IMR-90 (cell line): ENCODE measurements at regions not wholly inside any gene's neighbourhood (a gene's known extent, or its start where the extent isn't known, plus 50 kb on each side); places are given as distances from the start of the nearest gene placed in this dataset.

Source experiments
- ATAC-seq: fragments of 200-7000 bp; cut with Tn5 transposase; 2 replicates; pipeline ENCODE4 v1.9.1; 2020; ENCODE audit warnings: low read depth, mild to moderate bottlenecking, moderate library complexity
- BruUV-seq: library from RNA; stranded (reverse); fragments of 400-500 nt; replicated peaks from 2 replicates; lab custom pipeline; 2021; lab: Mats Ljungman, UMichigan
- CTCF ChIA-PET: fragments of 300-600 bp; formaldehyde crosslinking; extraction: SDS; loops from one replicate; lab custom pipeline; 2021; ENCODE audit warnings: antibody characterized with exemption; lab: Yijun Ruan, JAX
- POLR2A ChIA-PET: fragments of 300-600 bp; sonication (Branson Sonifier 250); formaldehyde crosslinking; loops from one replicate; lab custom pipeline; 2022; ENCODE audit warnings: antibody characterized with exemption; ENCODE audit not compliant: unreplicated experiment; lab: Charles Lee
- DNase-seq: peaks from one replicate; pipeline ENCODE4 v3.0.0; 2013
- H2AFZ ChIP-seq: replicated peaks from 2 replicates; pipeline ENCODE3; 2013; ENCODE audit warnings: low read length, mild to moderate bottlenecking; ENCODE audit not compliant: poor library complexity
- H2AK5ac ChIP-seq: 2 replicates; pipeline ENCODE4 v1.6.1; 2013; ENCODE audit warnings: low read depth, low read length, inconsistent platforms
- H2AK9ac ChIP-seq: replicated peaks from 2 replicates; pipeline ENCODE3; 2013; ENCODE audit warnings: mild to moderate bottlenecking, low read depth, low read length, moderate library complexity; ENCODE audit not compliant: poor library complexity
- H2BK120ac ChIP-seq: 2 replicates; pipeline ENCODE4 v1.6.1; 2013; ENCODE audit warnings: low read depth, low read length, inconsistent platforms
- H2BK15ac ChIP-seq: 3 replicates; pipeline ENCODE4 v1.6.1; 2013; ENCODE audit warnings: low read depth, low read length, inconsistent platforms
- H2BK20ac ChIP-seq: 2 replicates; pipeline ENCODE4 v1.6.1; 2013; ENCODE audit warnings: low read depth, mild to moderate bottlenecking, inconsistent platforms, low read length, moderate library complexity
- H2BK5ac ChIP-seq: 2 replicates; pipeline ENCODE4 v1.6.1; 2013; ENCODE audit warnings: mild to moderate bottlenecking, low read depth, low read length, inconsistent platforms; ENCODE audit not compliant: poor library complexity, severe bottlenecking
- H3K14ac ChIP-seq: replicated peaks from 2 replicates; pipeline ENCODE4 v1.6.1; 2013; ENCODE audit warnings: low read depth, low read length, inconsistent platforms
- H3K18ac ChIP-seq: 2 replicates; pipeline ENCODE4 v1.6.1; 2013; ENCODE audit warnings: low read depth, low read length, control low read depth
- H3K23ac ChIP-seq: 2 replicates; pipeline ENCODE4 v1.6.1; 2013; ENCODE audit warnings: low read depth, low read length, inconsistent platforms
- H3K27ac ChIP-seq: 2 replicates; pipeline ENCODE4 v1.5.1; 2013; ENCODE audit warnings: mild to moderate bottlenecking, control low read depth, low read length; ENCODE audit not compliant: insufficient read depth
- H3K27me3 ChIP-seq: 2 replicates; pipeline ENCODE4 v1.6.1; 2013; ENCODE audit warnings: low read length; ENCODE audit not compliant: control insufficient read depth, insufficient read depth
- H3K36me3 ChIP-seq: 2 replicates; pipeline ENCODE4 v1.6.1; 2013; ENCODE audit warnings: low read length, mixed read lengths; ENCODE audit not compliant: control insufficient read depth, insufficient read depth
- H3K4ac ChIP-seq: 2 replicates; pipeline ENCODE4 v1.6.1; 2013; ENCODE audit warnings: low read depth, low read length, inconsistent platforms
- H3K4me1 ChIP-seq: 2 replicates; pipeline ENCODE4 v1.6.1; 2013; ENCODE audit warnings: low read length, mixed read lengths; ENCODE audit not compliant: control insufficient read depth, insufficient read depth
- H3K4me2 ChIP-seq: 2 replicates; pipeline ENCODE4 v1.6.1; 2013; ENCODE audit warnings: low read depth, mild to moderate bottlenecking, control low read depth, low read length, moderate library complexity
- H3K4me3 ChIP-seq: 2 replicates; pipeline ENCODE4 v1.5.1; 2013; ENCODE audit warnings: low read depth, mild to moderate bottlenecking, control low read depth, low read length, moderate library complexity; ENCODE audit not compliant: insufficient read depth
- H3K56ac ChIP-seq: 2 replicates; pipeline ENCODE4 v1.6.1; 2013; ENCODE audit warnings: low read length, inconsistent platforms; ENCODE audit not compliant: insufficient read depth; ENCODE audit errors: extremely low read depth
- H3K79me1 ChIP-seq, 2 experiments: 2 replicates each; pipeline ENCODE4 v1.6.1; 2013; ENCODE audit warnings: low read length in 2 of 2, inconsistent platforms in 1 of 2, low read depth in 1 of 2
- H3K9ac ChIP-seq: 2 replicates; pipeline ENCODE4 v1.6.1; 2013; ENCODE audit warnings: low read depth, low read length, control low read depth
- H3K9me1 ChIP-seq: 2 replicates; pipeline ENCODE4 v1.6.1; 2013; ENCODE audit warnings: low read length, inconsistent platforms; ENCODE audit not compliant: insufficient read depth
- H3K9me3 ChIP-seq: 2 replicates; pipeline ENCODE4 v1.6.1; 2013; ENCODE audit warnings: low read length; ENCODE audit not compliant: control insufficient read depth, insufficient read depth
- H4K20me1 ChIP-seq: 2 replicates; pipeline ENCODE4 v1.6.1; 2013; ENCODE audit warnings: low read length, inconsistent platforms; ENCODE audit not compliant: insufficient read depth
- H4K5ac ChIP-seq: 2 replicates; pipeline ENCODE4 v1.6.1; 2013; ENCODE audit warnings: mild to moderate bottlenecking, low read depth, low read length, control low read depth
- H4K8ac ChIP-seq, 2 experiments: 2 replicates each; pipeline ENCODE4 v1.6.1; 2013; ENCODE audit warnings: low read depth in 2 of 2, low read length in 2 of 2, control low read depth in 1 of 2, inconsistent platforms in 1 of 2
- H4K91ac ChIP-seq: 2 replicates; pipeline ENCODE4 v1.6.1; 2013; ENCODE audit warnings: low read depth, low read length, inconsistent platforms; ENCODE audit not compliant: insufficient read depth
- BHLHE40 ChIP-seq: fragments of 150-350 bp; IDR thresholded peaks from 2 replicates; pipeline ENCODE4 v1.6.1; 2016; ENCODE audit warnings: mild to moderate bottlenecking, low read depth, low read length
- CHD1 ChIP-seq: IDR thresholded peaks from 2 replicates; pipeline ENCODE4 v1.6.1; 2012; ENCODE audit warnings: low read depth, low read length, improper control_type of control experiment
- MAFK ChIP-seq: IDR thresholded peaks from 2 replicates; pipeline ENCODE4 v1.6.1; 2012; ENCODE audit warnings: low read depth, low read length, improper control_type of control experiment
- MAZ ChIP-seq: IDR thresholded peaks from 2 replicates; pipeline ENCODE4 v1.6.1; 2012; ENCODE audit warnings: low read depth, mild to moderate bottlenecking, low read length, improper control_type of control experiment, moderate library complexity, borderline replicate concordance
- MXI1 ChIP-seq: IDR thresholded peaks from 2 replicates; pipeline ENCODE4 v1.6.1; 2012; ENCODE audit warnings: low read depth, mild to moderate bottlenecking, low read length, moderate library complexity, borderline replicate concordance
- NFE2L2 ChIP-seq: fragments of 150-350 bp; IDR thresholded peaks from 2 replicates; pipeline ENCODE4 v1.6.1; 2016; ENCODE audit warnings: low read depth, mild to moderate bottlenecking, low read length
- POLR2A ChIP-seq: IDR thresholded peaks from 2 replicates; pipeline ENCODE4 v1.6.1; 2012; ENCODE audit warnings: mild to moderate bottlenecking, low read depth, low read length
- SMC3 ChIP-seq: fragments of 150-350 bp; IDR thresholded peaks from 2 replicates; pipeline ENCODE4 v1.6.1; 2016; ENCODE audit warnings: low read depth, mild to moderate bottlenecking, antibody characterized with exemption, low read length, moderate library complexity
- WGBS, 2 experiments: methylation state at CpG; one replicate each; pipeline versions ENCODE4 v1.1.5 to v1.1.7; 2013; ENCODE audit warnings: missing lambda C conversion rate in 2 of 2; ENCODE audit not compliant: insufficient read length in 1 of 2; ENCODE audit errors: extremely low coverage in 2 of 2; 5-methylcytosine and 5-hydroxymethylcytosine counted together
- dilution Hi-C: fragments of 300-500 bp; cut with HindIII; formaldehyde crosslinking; loops from one replicate; pipeline ENCODE4 v1.14.3; 2018; ENCODE audit warnings: low sequenced_read_pairs; ENCODE audit not compliant: unreplicated experiment
- in situ Hi-C: fragments of 300-500 bp; cut with MboI; formaldehyde crosslinking; loops from 3 replicates; pipeline ENCODE4 v1.14.3; 2019; ENCODE audit warnings: low sequenced_read_pairs, inconsistent platforms, mixed read lengths
- intact Hi-C: fragments of 100-400 bp; cut with micrococcal nuclease; formaldehyde crosslinking; loops from 2 replicates; pipeline ENCODE4 v1.10.0; 2022
- TF ChIP-seq, protein P1 (sequence below): conservative IDR thresholded peaks from 2 replicates; pipeline ENCODE4 v1.5.1; 2012; ENCODE audit warnings: mild to moderate bottlenecking, low read depth, low read length, improper control_type of control experiment
- TF ChIP-seq, protein P2 (sequence below): fragments of 150-350 bp; IDR thresholded peaks from 2 replicates; pipeline ENCODE4 v1.6.1; 2016; ENCODE audit warnings: low read depth, mild to moderate bottlenecking, low read length, moderate library complexity, borderline replicate concordance

DNA sequence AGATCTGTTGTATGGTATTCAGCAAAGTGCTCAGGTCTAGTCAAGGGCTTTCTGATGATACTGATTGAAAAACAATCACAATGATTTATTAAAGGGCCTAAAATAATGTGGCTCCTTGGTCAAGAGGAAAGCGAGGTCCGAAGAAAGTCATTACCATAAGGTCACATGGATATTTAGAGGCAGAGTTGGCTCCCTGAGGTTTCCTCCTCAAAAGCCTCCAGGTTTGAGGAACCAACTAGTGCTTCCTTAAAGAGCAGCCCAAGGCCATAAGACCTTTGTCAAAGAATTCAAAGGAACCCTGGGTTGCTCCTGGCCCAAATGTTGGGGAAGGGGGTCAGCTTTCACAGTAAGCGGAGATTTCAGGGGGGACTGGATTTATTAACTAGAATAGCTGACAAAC lies 280.7 kb upstream of the ATP5MC3 start:
- H3K18ac ChIP-seq = no peak overlapping the region

More for the DNA sequence above, 280.7 kb upstream of the ATP5MC3 start:
- H3K4ac ChIP-seq = no peak overlapping the region
- H3K36me3 ChIP-seq = no peaks in the 10 kb centered on the region
- no peak overlapping the region for H4K5ac ChIP-seq
- H3K56ac ChIP-seq = no peak overlapping the region
- no peak overlapping the region for H2AK5ac ChIP-seq
- H3K4me1 ChIP-seq = no peaks in the 10 kb centered on the region
- WGBS, 2 experiments = 40% methylated on average over 1 of the region's 3 CpGs; no CpG with 5 or more reads in 1 of the 2 experiments
- no peak overlapping the region for H3K9ac ChIP-seq
- ATAC-seq = no peak
- no peaks in the 10 kb centered on the region for H3K27me3 ChIP-seq
- no peak overlapping the region for H4K91ac ChIP-seq
- H2AFZ ChIP-seq = no peak overlapping the region
- H2BK20ac ChIP-seq = no peak overlapping the region
- H3K9me3 ChIP-seq = no peaks in the 10 kb centered on the region
- BruUV-seq = no TSS peak
- no peak overlapping the region for H2BK15ac ChIP-seq
- no peak overlapping the region for H2BK5ac ChIP-seq
- H2AK9ac ChIP-seq = no peak overlapping the region
- ChIA-PET CTCF (no interaction called here), POLR2A (no interaction called here)
- no peak overlapping the region for H3K14ac ChIP-seq
- in situ Hi-C loops (no loop called here), dilution Hi-C loops (no loop called here), intact Hi-C loops (no loop called here)
- no peak for DNase-seq
- H3K4me2 ChIP-seq = no peak overlapping the region
- H3K23ac ChIP-seq = no peak overlapping the region
- no peak overlapping the region for H2BK120ac ChIP-seq
- no peak overlapping the region for H3K27ac ChIP-seq
- TF ChIP-seq MAZ (no peak), SMC3 (no peak), MAFK (no peak), BHLHE40 (no peak), NFE2L2 (no peak), POLR2A (no peak), MXI1 (no peak), CHD1 (no peak)
- TF ChIP-seq, protein P1, sequence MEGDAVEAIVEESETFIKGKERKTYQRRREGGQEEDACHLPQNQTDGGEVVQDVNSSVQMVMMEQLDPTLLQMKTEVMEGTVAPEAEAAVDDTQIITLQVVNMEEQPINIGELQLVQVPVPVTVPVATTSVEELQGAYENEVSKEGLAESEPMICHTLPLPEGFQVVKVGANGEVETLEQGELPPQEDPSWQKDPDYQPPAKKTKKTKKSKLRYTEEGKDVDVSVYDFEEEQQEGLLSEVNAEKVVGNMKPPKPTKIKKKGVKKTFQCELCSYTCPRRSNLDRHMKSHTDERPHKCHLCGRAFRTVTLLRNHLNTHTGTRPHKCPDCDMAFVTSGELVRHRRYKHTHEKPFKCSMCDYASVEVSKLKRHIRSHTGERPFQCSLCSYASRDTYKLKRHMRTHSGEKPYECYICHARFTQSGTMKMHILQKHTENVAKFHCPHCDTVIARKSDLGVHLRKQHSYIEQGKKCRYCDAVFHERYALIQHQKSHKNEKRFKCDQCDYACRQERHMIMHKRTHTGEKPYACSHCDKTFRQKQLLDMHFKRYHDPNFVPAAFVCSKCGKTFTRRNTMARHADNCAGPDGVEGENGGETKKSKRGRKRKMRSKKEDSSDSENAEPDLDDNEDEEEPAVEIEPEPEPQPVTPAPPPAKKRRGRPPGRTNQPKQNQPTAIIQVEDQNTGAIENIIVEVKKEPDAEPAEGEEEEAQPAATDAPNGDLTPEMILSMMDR = no peak
- TF ChIP-seq, protein P2, sequence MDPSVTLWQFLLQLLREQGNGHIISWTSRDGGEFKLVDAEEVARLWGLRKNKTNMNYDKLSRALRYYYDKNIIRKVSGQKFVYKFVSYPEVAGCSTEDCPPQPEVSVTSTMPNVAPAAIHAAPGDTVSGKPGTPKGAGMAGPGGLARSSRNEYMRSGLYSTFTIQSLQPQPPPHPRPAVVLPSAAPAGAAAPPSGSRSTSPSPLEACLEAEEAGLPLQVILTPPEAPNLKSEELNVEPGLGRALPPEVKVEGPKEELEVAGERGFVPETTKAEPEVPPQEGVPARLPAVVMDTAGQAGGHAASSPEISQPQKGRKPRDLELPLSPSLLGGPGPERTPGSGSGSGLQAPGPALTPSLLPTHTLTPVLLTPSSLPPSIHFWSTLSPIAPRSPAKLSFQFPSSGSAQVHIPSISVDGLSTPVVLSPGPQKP = no peak
- H3K4me3 ChIP-seq = no peak overlapping the region
- H3K9me1 ChIP-seq = no peaks in the 10 kb centered on the region
- H4K20me1 ChIP-seq = no peaks in the 10 kb centered on the region
- H3K79me1 ChIP-seq = no peaks in the 10 kb centered on the region
- no peak overlapping the region for H4K8ac ChIP-seq
